HepG2 (cell line): ENCODE measurements at regions not wholly inside any gene's neighbourhood (a gene's known extent, or its start where the extent isn't known, plus 50 kb on each side); places are given as distances from the start of the nearest gene placed in this dataset.

Source experiments
- BCL6 ChIP-seq: IDR thresholded peaks from 2 replicates; pipeline ENCODE4 v1.6.1; 2016; ENCODE audit warnings: missing genetic modification reagents, missing compliant biosample characterization
- ZNF558 ChIP-seq: sonication (generic); formaldehyde crosslinking; IDR thresholded peaks from 2 replicates; pipeline ENCODE4 v1.9.0; 2022; ENCODE audit warnings: mild to moderate bottlenecking, missing genetic modification reagents, borderline replicate concordance
- ZSCAN12 ChIP-seq: sonication (generic); formaldehyde crosslinking; IDR thresholded peaks from 2 replicates; pipeline ENCODE4 v1.9.0; 2021; ENCODE audit warnings: mild to moderate bottlenecking, missing genetic modification reagents
- TF ChIP-seq, protein P1 (sequence below): sonication (generic); formaldehyde crosslinking; IDR thresholded peaks from 2 replicates; pipeline ENCODE4 v1.4.0; 2020; ENCODE audit warnings: missing genetic modification reagents
- TF ChIP-seq, protein P2 (sequence below): sonication (generic); formaldehyde crosslinking; IDR thresholded peaks from 2 replicates; pipeline ENCODE4 v1.4.0; 2020; ENCODE audit warnings: mild to moderate bottlenecking, missing genetic modification reagents

DNA sequence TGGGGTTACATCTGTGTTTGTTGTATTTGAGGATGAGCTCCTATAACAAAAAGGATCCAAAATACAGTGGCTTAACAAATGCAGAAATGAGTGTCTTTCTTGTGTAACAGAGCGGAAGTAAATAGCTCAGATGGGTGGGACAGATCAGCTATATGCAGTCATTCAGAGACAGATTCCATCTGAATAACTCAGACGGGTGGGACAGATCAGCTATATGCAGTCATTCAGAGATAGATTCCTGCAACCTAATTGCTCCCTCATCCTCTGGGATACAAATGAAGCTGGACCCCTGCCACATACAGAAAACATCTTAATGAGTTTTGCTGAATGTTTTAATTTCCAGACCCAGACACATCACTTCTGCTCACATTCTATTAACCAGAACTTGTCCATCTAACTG is 332.3 kb downstream of the BCKDHB start (continued):
- TF ChIP-seq, protein P1, sequence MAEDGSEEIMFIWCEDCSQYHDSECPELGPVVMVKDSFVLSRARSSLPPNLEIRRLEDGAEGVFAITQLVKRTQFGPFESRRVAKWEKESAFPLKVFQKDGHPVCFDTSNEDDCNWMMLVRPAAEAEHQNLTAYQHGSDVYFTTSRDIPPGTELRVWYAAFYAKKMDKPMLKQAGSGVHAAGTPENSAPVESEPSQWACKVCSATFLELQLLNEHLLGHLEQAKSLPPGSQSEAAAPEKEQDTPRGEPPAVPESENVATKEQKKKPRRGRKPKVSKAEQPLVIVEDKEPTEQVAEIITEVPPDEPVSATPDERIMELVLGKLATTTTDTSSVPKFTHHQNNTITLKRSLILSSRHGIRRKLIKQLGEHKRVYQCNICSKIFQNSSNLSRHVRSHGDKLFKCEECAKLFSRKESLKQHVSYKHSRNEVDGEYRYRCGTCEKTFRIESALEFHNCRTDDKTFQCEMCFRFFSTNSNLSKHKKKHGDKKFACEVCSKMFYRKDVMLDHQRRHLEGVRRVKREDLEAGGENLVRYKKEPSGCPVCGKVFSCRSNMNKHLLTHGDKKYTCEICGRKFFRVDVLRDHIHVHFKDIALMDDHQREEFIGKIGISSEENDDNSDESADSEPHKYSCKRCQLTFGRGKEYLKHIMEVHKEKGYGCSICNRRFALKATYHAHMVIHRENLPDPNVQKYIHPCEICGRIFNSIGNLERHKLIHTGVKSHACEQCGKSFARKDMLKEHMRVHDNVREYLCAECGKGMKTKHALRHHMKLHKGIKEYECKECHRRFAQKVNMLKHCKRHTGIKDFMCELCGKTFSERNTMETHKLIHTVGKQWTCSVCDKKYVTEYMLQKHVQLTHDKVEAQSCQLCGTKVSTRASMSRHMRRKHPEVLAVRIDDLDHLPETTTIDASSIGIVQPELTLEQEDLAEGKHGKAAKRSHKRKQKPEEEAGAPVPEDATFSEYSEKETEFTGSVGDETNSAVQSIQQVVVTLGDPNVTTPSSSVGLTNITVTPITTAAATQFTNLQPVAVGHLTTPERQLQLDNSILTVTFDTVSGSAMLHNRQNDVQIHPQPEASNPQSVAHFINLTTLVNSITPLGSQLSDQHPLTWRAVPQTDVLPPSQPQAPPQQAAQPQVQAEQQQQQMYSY (CRISPR knock-in tag), result no peak
- TF ChIP-seq BCL6 (CRISPR knock-in tag) (no peak), ZSCAN12 (no peak), ZNF558 (no peak)
- TF ChIP-seq, protein P2, sequence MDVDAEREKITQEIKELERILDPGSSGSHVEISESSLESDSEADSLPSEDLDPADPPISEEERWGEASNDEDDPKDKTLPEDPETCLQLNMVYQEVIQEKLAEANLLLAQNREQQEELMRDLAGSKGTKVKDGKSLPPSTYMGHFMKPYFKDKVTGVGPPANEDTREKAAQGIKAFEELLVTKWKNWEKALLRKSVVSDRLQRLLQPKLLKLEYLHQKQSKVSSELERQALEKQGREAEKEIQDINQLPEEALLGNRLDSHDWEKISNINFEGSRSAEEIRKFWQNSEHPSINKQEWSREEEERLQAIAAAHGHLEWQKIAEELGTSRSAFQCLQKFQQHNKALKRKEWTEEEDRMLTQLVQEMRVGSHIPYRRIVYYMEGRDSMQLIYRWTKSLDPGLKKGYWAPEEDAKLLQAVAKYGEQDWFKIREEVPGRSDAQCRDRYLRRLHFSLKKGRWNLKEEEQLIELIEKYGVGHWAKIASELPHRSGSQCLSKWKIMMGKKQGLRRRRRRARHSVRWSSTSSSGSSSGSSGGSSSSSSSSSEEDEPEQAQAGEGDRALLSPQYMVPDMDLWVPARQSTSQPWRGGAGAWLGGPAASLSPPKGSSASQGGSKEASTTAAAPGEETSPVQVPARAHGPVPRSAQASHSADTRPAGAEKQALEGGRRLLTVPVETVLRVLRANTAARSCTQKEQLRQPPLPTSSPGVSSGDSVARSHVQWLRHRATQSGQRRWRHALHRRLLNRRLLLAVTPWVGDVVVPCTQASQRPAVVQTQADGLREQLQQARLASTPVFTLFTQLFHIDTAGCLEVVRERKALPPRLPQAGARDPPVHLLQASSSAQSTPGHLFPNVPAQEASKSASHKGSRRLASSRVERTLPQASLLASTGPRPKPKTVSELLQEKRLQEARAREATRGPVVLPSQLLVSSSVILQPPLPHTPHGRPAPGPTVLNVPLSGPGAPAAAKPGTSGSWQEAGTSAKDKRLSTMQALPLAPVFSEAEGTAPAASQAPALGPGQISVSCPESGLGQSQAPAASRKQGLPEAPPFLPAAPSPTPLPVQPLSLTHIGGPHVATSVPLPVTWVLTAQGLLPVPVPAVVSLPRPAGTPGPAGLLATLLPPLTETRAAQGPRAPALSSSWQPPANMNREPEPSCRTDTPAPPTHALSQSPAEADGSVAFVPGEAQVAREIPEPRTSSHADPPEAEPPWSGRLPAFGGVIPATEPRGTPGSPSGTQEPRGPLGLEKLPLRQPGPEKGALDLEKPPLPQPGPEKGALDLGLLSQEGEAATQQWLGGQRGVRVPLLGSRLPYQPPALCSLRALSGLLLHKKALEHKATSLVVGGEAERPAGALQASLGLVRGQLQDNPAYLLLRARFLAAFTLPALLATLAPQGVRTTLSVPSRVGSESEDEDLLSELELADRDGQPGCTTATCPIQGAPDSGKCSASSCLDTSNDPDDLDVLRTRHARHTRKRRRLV, result no peak
- TF ChIP-seq, all 625 proteins: peak for 0
